ENCODE measurements at regions not wholly inside any gene's neighbourhood (a gene's known extent, or its start where the extent isn't known, plus 50 kb on each side); places are given as distances from the start of the nearest gene placed in this dataset.

DNA sequence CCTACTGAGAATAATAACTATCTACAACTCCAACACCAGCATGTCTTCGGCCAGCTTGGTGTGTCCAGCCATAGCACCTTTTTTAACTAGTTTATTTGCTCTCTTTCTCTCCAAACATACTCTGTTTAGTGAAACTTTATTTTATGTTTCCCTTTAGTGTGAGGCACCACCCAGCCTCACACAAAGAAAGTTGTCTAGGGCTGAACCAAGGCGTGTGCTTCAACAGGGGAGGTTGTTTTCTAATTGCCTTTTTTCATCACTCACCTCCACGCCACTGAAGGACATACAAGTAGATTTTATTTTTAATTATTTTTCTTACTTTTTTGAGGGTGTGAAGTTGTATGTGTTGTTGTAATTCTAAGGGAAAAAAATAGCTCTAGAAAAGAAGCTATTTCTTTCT is 125.6 kb upstream of the MARCKS start:
- H3K9ac ChIP-seq: no peak overlapping the region
- no peaks in the 10 kb centered on the region for H3K36me3 ChIP-seq (ENCODE audit: control insufficient read depth, insufficient read depth, low read length)
- TF ChIP-seq, protein P1, sequence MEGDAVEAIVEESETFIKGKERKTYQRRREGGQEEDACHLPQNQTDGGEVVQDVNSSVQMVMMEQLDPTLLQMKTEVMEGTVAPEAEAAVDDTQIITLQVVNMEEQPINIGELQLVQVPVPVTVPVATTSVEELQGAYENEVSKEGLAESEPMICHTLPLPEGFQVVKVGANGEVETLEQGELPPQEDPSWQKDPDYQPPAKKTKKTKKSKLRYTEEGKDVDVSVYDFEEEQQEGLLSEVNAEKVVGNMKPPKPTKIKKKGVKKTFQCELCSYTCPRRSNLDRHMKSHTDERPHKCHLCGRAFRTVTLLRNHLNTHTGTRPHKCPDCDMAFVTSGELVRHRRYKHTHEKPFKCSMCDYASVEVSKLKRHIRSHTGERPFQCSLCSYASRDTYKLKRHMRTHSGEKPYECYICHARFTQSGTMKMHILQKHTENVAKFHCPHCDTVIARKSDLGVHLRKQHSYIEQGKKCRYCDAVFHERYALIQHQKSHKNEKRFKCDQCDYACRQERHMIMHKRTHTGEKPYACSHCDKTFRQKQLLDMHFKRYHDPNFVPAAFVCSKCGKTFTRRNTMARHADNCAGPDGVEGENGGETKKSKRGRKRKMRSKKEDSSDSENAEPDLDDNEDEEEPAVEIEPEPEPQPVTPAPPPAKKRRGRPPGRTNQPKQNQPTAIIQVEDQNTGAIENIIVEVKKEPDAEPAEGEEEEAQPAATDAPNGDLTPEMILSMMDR (IDR thresholded peaks at IDR 0.05): no peak
- H3K4me3 ChIP-seq (ENCODE audit: low read depth, low read length): no peak overlapping the region
- no peak overlapping the region for H2AFZ ChIP-seq
- H3K27ac ChIP-seq: no peak overlapping the region
- no peaks in the 10 kb centered on the region for H3K4me1 ChIP-seq
- H3K9me3 ChIP-seq (ENCODE audit: control insufficient read depth, low read length): no peaks in the 10 kb centered on the region
- H3K79me2 ChIP-seq: no peaks in the 10 kb centered on the region
- H3K27me3 ChIP-seq (ENCODE audit: control insufficient read depth, insufficient read depth, low read length): no peaks in the 10 kb centered on the region
- no peak overlapping the region for H3K4me2 ChIP-seq (ENCODE audit: low read length)

DNA sequence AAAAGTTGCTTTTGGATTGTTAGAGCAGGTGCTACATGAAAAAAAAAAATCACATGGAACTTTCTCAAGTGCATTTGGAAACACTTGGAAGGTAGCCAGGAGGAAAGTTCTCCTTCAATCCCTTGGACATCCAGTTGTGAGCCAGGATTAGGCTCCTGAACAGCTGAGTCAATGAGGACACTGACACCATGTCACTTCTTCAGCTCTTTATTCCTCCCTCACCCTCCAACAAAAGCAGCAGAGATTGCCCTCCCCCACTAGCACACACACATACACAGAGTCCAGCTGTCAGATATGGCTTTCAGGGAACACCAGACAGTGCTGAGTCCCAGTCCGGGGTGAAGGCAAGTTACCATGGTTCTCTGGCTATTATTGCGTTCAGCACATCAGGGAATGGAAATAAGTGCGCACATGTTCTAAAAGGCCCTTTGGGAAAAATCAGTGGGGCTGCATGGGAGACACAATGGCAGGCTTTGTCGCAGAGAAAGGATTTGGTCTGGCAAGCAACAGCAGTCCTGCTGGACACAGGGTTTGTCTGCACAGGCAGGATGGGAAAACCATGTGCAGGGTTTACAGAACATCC is 124.7 kb upstream of the MARCKS start:
- H3K9ac ChIP-seq: no peak overlapping the region
- no peaks in the 10 kb centered on the region for H3K9me3 ChIP-seq (ENCODE audit: control insufficient read depth, low read length)
- H3K27me3 ChIP-seq (ENCODE audit: control insufficient read depth, insufficient read depth, low read length): no peaks in the 10 kb centered on the region
- H2AFZ ChIP-seq: no peak overlapping the region
- H3K79me2 ChIP-seq: no peaks in the 10 kb centered on the region
- TF ChIP-seq, protein P1 (IDR thresholded peaks at IDR 0.05): no peak
- H3K4me1 ChIP-seq: no peaks in the 10 kb centered on the region
- H3K4me3 ChIP-seq (ENCODE audit: low read depth, low read length): no peak overlapping the region
- no peaks in the 10 kb centered on the region for H3K36me3 ChIP-seq (ENCODE audit: control insufficient read depth, insufficient read depth, low read length)
- no peak overlapping the region for H3K27ac ChIP-seq
- no peak overlapping the region for H3K4me2 ChIP-seq (ENCODE audit: low read length)

DNA sequence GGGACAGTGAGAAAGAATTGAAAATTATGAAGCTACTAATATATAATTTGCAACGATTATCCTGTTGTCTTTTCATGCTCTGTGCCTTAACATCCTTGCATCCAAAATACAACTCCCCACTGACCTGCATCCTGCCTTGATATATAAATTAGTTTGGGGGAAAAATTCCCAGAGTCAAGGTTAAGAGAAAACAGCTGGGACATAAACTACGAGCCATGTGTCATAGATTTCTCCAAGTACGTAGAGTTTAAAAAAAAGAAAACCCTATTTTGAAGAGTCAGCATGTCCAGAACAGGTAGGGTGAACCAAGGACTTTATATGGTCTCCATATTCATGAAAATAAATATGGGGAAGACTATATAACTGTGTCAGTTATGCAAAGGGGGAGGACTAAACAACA is 123.8 kb upstream of the MARCKS start:
- Histone ChIP-seq H3K36me3 (ENCODE audit: control insufficient read depth, insufficient read depth, low read length) (no peaks in the 10 kb centered on the region), H3K27me3 (ENCODE audit: control insufficient read depth, insufficient read depth, low read length) (no peaks in the 10 kb centered on the region), H3K9ac (no peak overlapping the region), H3K9me3 (ENCODE audit: control insufficient read depth, low read length) (no peaks in the 10 kb centered on the region), H3K27ac (no peak overlapping the region), H3K4me3 (ENCODE audit: low read depth, low read length) (no peak overlapping the region), H2AFZ (no peak overlapping the region), H3K4me2 (ENCODE audit: low read length) (no peak overlapping the region), H3K4me1 (no peaks in the 10 kb centered on the region), H3K79me2 (no peaks in the 10 kb centered on the region)
- TF ChIP-seq, protein P1 (IDR thresholded peaks at IDR 0.05): no peak

DNA sequence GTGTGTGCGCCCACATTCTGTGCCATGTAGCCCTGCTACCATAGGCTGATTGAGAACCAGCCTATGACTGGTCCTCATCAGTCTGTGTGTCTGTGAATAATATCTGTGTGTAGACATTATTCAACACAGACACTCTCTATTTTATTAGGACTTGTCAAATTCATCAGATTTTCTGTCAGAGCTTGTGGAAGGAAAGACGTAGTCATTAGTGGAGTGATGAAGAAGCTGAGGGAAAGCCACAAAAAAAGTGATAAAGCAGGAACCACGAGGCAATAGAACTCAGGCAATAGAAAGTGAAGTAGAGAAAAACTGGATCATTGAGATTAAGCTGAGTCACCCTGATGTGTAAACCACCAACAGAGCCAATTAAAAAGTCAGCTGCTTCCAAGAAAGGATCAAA is 122.2 kb upstream of the MARCKS start:
- H3K4me3 ChIP-seq (ENCODE audit: low read depth, low read length): no peak overlapping the region
- TF ChIP-seq, protein P1 (IDR thresholded peaks at IDR 0.05): no peak
- H3K9me3 ChIP-seq (ENCODE audit: control insufficient read depth, low read length): no peaks in the 10 kb centered on the region
- no peak overlapping the region for H3K4me2 ChIP-seq (ENCODE audit: low read length)
- H3K79me2 ChIP-seq: no peaks in the 10 kb centered on the region
- no peak overlapping the region for H2AFZ ChIP-seq
- H3K27ac ChIP-seq: no peak overlapping the region
- no peaks in the 10 kb centered on the region for H3K36me3 ChIP-seq (ENCODE audit: control insufficient read depth, insufficient read depth, low read length)
- no peaks in the 10 kb centered on the region for H3K27me3 ChIP-seq (ENCODE audit: control insufficient read depth, insufficient read depth, low read length)
- no peak overlapping the region for H3K9ac ChIP-seq
- no peaks in the 10 kb centered on the region for H3K4me1 ChIP-seq

DNA sequence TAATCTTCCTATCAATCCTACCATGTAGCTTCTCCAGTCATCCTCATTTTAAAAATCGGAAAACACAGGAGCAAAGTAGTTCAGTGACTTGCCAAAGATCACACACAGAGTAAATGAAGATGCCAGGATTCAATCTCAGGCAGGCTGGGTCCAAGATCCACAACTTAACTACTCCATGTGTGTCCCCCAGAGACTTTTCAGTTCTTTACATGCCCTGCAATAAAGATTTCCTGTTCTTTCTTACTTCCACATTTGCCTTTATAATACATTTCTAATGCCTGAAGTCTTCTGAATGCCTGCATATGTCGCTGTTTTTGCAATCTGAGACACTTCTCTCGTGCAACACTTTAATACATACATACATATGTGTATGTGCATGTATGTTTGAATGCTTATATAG is 121.7 kb upstream of the MARCKS start:
- H3K9me3 ChIP-seq (ENCODE audit: control insufficient read depth, low read length): no peaks in the 10 kb centered on the region
- no peak overlapping the region for H3K4me2 ChIP-seq (ENCODE audit: low read length)
- H3K27ac ChIP-seq: no peak overlapping the region
- no peak overlapping the region for H2AFZ ChIP-seq
- H3K27me3 ChIP-seq (ENCODE audit: control insufficient read depth, insufficient read depth, low read length): no peaks in the 10 kb centered on the region
- H3K4me1 ChIP-seq: no peaks in the 10 kb centered on the region
- H3K36me3 ChIP-seq (ENCODE audit: control insufficient read depth, insufficient read depth, low read length): no peaks in the 10 kb centered on the region
- no peak overlapping the region for H3K4me3 ChIP-seq (ENCODE audit: low read depth, low read length)
- TF ChIP-seq, protein P1 (IDR thresholded peaks at IDR 0.05): no peak
- H3K9ac ChIP-seq: no peak overlapping the region
- H3K79me2 ChIP-seq: no peaks in the 10 kb centered on the region
